Stimulated activated CD8-positive, alpha-beta memory T cell treated with anti-CD3 and anti-CD28 coated beads, Interleukin-15, amount 100 ng/mL, for 1 hour (primary cell): ENCODE measurements at regions not wholly inside any gene's neighbourhood (a gene's known extent, or its start where the extent isn't known, plus 50 kb on each side); places are given as distances from the start of the nearest gene placed in this dataset.

Experiments
- DNase-seq: peaks from one replicate; pipeline ENCODE4 v3.0.0-alpha.2; 2020; ENCODE audit warnings: low read depth

GRCh38 chr2:12287220-12287751, 429.4 kb upstream of the TRIB2 start:
- DNase-seq, result no peak

- DNase-seq, result no peak
Measured at GRCh38 chr2:12288048-12288447, 428.7 kb upstream of the TRIB2 start.

DNA sequence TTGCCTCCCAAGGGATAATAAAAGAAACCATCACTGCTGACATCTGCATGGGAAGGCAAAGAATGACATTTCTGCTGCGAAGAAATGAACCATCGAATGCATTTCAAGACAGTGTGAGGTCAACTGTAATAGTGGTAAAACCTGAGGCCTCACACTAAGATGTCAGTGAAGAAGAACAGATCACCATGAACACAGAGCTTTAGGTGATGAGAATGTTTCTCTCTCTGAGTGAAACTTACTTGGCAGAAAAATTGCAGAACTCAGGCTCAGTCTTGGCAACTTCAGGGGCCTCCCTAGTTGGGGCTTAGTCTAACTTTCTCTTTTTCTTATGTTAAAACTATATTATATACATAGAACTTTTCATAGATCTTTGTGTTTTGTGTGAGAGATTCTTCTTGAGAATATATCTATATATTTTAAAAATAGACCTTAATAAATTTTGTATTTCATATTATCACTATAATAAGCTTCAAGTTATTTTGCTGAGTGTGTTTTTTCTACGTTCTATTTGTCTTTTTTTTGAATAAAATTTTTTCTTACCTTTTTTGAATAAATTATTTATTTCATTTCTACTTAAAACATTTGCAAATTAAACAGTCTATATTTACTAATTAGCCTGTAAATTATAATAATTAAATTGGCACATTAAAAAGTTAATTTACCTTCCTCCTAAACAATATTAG, 427.5 kb upstream of the TRIB2 start:
- DNase-seq, result no peak

GRCh38 chr2:12291303-12291702, 425.4 kb upstream of the TRIB2 start:
- DNase-seq, result no peak

- DNase-seq, result no peak
Measured at GRCh38 chr2:12293874-12294273, 422.9 kb upstream of the TRIB2 start.

DNA sequence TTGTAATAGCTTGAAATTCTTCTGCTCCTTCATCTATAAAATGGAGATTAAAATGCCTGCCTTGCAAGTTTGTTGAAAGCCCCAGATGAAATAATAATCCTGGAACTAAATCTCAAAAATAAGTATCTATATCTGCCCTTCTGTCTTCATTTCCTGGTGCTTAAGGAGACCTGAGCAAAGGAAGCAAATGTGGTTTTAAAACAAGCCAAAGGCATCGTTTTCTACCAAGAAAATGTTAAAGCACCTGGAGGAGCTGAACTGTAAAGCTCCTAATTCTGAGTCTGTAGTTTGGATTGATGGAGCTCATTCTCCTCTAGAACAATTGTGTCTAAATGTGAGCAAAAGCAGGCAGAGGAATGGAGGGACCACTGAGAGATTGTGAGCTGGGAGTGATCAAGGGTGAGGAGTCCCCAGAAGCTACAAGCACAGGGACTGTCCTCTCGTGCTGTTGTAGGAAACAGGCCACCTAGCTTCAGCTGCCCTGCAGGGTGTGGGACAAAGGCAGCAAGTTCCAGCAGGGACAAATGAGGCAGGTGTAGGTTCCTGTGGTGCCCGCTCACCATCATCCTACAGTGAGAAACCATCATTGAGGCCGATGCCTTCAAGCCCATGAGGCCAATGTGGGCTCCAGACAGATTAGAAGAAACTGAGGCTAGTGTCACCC, 420.7 kb upstream of the TRIB2 start:
- no peak for DNase-seq

- DNase-seq, result no peak
Measured at GRCh38 chr2:12296915-12297314, 419.8 kb upstream of the TRIB2 start.

DNA sequence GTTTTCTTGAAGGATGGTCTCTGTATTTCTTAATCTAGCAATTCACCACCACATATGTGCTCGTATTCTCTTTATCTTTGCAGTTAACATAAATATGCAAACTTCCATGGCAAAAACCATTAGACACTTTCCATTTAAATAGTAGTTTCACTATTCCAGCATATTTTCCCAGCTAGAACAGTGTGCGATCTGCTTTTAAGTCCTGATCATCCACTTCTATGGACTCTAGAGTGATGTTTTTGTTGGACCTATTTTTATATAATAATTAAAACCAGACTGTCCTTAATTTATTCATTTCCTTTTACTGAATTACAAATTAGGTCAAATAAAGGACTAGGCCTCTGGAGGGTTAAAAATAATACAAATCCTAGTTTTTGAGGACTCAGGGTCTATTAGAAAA, 418.4 kb upstream of the TRIB2 start:
- no peak for DNase-seq

DNA sequence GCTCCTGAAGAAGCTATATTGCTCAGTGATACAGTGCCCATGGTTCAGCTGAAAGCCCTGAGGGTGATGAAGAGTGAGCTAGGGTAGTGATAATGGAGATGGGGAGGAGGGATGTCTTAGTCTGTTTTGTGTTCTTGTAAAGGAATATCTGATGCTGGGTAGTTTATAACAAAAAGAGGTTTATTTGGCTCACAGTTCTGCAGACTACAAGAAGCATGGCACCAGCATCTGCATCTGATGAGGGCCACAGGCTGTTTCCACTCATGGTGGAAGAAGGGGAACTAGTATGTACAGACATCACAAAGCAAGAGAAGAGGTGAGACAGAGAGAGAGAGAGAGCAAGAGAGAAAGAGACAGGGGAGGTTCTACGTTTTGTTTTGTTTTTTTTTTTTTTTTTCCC, 417.3 kb upstream of the TRIB2 start:
- no peak for DNase-seq

- no peak for DNase-seq
Measured at GRCh38 chr2:12300019-12300602, 416.6 kb upstream of the TRIB2 start.

- DNase-seq, result no peak
Measured at GRCh38 chr2:12300927-12301326, 415.8 kb upstream of the TRIB2 start.

DNA sequence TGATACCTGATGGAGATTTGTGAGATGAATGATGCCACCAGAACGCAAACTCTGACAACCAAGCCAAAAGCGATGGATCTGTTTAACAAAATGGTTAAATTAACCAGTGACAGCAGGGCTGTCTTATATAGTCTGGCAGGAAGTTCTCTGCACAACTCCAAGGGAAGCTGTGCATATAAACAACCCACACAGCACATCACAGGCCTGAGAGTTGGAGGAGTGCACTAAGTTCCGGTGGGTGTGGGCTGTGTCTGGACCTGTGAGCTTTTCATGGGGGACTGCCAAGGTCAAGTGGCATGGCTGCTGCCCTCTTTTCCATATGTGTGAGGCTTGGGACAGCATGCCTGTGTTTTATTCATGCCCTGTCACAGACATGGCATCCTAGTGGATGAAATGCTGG, 414.6 kb upstream of the TRIB2 start:
- DNase-seq, result no peak

- no peak for DNase-seq
Measured at GRCh38 chr2:12302691-12303090, 414.0 kb upstream of the TRIB2 start.

DNA sequence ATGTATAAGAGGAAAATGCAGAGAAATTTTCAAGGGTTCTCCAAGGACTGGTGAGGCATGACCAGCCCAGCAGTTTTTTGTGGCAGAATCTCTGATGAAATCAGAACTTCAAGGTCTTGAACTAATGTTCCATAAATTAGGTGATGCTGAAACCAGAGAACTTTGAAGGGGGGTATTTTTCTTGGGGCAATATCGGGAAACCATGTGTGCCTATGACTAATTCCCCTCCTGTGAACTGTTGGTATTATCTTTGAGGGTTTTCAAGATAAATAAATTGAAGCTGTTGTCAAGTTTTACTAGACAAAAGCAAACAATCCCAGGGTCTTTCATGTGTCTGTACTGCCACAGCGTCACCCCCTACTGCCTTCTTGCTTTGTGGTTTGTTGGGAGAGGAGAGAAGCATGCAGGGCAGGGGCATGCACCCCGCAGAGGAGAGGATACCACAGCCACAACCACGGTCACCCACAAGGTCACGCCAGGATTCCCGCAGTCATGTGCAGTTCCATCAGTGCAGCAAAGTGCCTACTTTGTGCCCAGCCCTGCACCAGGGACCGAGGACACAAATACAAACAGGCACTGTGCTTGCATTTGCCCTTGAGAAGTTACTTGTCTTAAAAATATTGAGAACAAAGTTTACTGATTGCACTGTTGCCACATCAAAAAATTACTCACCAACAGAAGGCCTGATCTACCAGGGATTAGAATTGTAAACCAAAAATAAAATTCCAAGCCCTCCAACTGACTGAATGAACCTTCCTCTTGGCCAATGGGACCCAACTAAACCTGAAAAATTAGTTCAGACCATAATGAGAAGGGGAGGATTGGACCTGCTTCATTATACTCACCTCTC, 413.3 kb upstream of the TRIB2 start:
- no peak for DNase-seq

- DNase-seq, result no peak
Measured at GRCh38 chr2:12304564-12305171, 412.1 kb upstream of the TRIB2 start.

GRCh38 chr2:12305931-12306330, 410.8 kb upstream of the TRIB2 start:
- no peak for DNase-seq

DNA sequence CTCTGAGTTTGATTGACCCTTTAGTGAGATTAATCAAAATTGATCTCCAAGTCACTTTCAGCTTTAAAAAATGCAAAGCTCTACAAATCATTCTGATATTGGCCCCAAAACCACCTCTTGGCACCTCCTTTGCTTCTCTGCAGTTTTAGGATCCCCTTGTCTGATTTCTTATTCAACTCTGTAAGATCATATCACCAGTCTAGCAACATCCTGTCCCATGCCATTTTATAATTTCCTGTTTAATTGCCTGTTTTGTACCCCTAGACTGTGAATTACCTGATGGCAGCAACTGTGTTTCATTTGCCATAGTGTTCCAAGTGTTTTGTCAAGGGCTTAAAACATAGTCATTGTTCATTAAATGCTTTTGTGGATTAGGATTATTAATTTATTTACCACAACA, 406.3 kb upstream of the TRIB2 start:
- no peak for DNase-seq

DNA sequence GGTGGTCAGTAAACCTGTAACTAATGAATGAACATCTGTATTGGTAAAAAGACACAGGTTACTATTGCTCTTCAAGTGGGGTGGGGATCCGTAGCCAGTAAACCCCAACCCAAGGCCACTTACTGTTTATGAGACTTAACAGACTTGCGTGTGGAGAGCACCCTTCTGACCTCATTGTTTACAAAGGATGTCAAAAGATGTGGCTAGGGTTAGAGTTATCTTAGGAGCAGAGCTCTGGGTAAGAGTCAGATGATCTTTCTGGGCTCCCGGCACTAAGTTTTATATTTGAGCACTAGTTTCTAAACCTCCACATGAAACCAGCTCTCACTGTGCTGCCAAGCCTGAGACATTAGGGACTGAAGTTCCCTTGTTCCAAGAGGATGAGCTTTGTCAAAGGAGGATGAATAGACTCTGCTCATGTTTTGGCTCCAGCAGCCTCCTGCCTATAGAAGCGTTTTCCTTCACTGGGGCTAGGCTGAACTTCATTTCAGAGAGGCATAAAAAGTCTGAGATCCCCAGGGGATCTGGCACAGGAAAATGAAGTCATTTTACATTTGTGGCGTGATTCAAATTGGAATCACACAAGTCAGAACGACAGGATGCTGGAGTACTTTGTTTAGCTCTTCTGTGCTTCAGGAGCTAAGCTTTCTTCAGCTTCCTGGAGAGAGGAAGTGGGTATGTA, 403.1 kb upstream of the TRIB2 start:
- no peak for DNase-seq

GRCh38 chr2:12314127-12314760, 402.5 kb upstream of the TRIB2 start:
- no peak for DNase-seq

- no peak for DNase-seq
Measured at GRCh38 chr2:12315224-12315623, 401.5 kb upstream of the TRIB2 start.

GRCh38 chr2:12316476-12316875, 400.3 kb upstream of the TRIB2 start:
- DNase-seq, result no peak
